A172 (cell line): ENCODE measurements at regions not wholly inside any gene's neighbourhood (a gene's known extent, or its start where the extent isn't known, plus 50 kb on each side); places are given as distances from the start of the nearest gene placed in this dataset.

ENCODE experiments used
- DNase-seq: peaks from one replicate; pipeline ENCODE4 v3.0.0-alpha.2; 2015; ENCODE audit warnings: low spot score

- DNase-seq, result no peak
Measured at GRCh38 chr3:189049458-189050236, 122.1 kb upstream of the TPRG1 start.

- DNase-seq, result no peak
Measured at GRCh38 chr3:189053322-189053721, 118.4 kb upstream of the TPRG1 start.

GRCh38 chr3:189056646-189057335 is 115.0 kb upstream of the TPRG1 start:
- DNase-seq, result no peak

- DNase-seq, result no peak
Measured at GRCh38 chr3:189057369-189057768, 114.4 kb upstream of the TPRG1 start.

GRCh38 chr3:189058071-189058470 is 113.7 kb upstream of the TPRG1 start:
- DNase-seq, result no peak

GRCh38 chr3:189070965-189071364 is 100.8 kb upstream of the TPRG1 start:
- no peak for DNase-seq

GRCh38 chr3:189071446-189071845 is 100.3 kb upstream of the TPRG1 start:
- DNase-seq, result peak; percentile 37

- no peak for DNase-seq
Measured at GRCh38 chr3:189076449-189076848, 95.3 kb upstream of the TPRG1 start.

GRCh38 chr3:189080745-189081144 is 91.0 kb upstream of the TPRG1 start:
- DNase-seq, result no peak

GRCh38 chr3:189082666-189083427 is 88.9 kb upstream of the TPRG1 start:
- DNase-seq, result no peak

GRCh38 chr3:189084620-189085019 is 87.2 kb upstream of the TPRG1 start:
- DNase-seq, result no peak

GRCh38 chr3:189092547-189092946 is 79.2 kb upstream of the TPRG1 start:
- DNase-seq, result no peak

GRCh38 chr3:189094539-189094938 is 77.2 kb upstream of the TPRG1 start:
- no peak for DNase-seq

- no peak for DNase-seq
Measured at GRCh38 chr3:189096092-189096491, 75.7 kb upstream of the TPRG1 start.

- DNase-seq, result no peak
Measured at GRCh38 chr3:189099031-189099471, 72.7 kb upstream of the TPRG1 start.

- no peak for DNase-seq
Measured at GRCh38 chr3:189099505-189100290, 72.1 kb upstream of the TPRG1 start.

- DNase-seq, result no peak
Measured at GRCh38 chr3:189100866-189101265, 70.9 kb upstream of the TPRG1 start.

- no peak for DNase-seq
Measured at GRCh38 chr3:189101594-189101993, 70.2 kb upstream of the TPRG1 start.

GRCh38 chr3:189103208-189103607 is 68.6 kb upstream of the TPRG1 start:
- DNase-seq, result no peak

GRCh38 chr3:189108067-189108466 is 63.7 kb upstream of the TPRG1 start:
- no peak for DNase-seq

- DNase-seq, result no peak
Measured at GRCh38 chr3:189108735-189109134, 63.0 kb upstream of the TPRG1 start.

- no peak for DNase-seq
Measured at GRCh38 chr3:189109145-189109544, 62.6 kb upstream of the TPRG1 start.
